Spleen (tissue), 7 donors: ENCODE measurements at regions not wholly inside any gene's neighbourhood (a gene's known extent, or its start where the extent isn't known, plus 50 kb on each side); places are given as distances from the start of the nearest gene placed in this dataset.

Experiments used
- CTCF ChIP-seq, 11 experiments: fragments of 200-600 bp in 7 of 11; fragments of 450-650 bp in 4 of 11; sonication (generic) in 4 of 11; IDR thresholded peaks in 8 of 11; conservative IDR thresholded peaks in 3 of 11; 1 replicate in 7 of 11; 2 replicates in 4 of 11; pipeline versions ENCODE4 v1.4.0 to v1.8.0; 2016 to 2021; ENCODE audit warnings: antibody characterized with exemption in 11 of 11, inconsistent platforms in 4 of 11, mild to moderate bottlenecking in 1 of 11
- POLR2A ChIP-seq, 3 donors: fragments of 450-650 bp; IDR thresholded peaks; one replicate each; pipeline ENCODE4 v1.5.1; 2017; ENCODE audit warnings: antibody characterized with exemption in 3 of 3, mild to moderate bottlenecking in 1 of 3
- POLR2AphosphoS5 ChIP-seq, 3 donors: sonication (generic); formaldehyde crosslinking; IDR thresholded peaks; one replicate each; pipeline ENCODE4 v1.5.1; 2017; ENCODE audit warnings: antibody characterized with exemption in 3 of 3
- donor health status: DM: no; HTN: no; CAD: no; lungs with moderate emphysema.
- donor health status: DM: no; HTN: no; CAD: no.
- donor health status: DM: no; HTN: no; CAD: no.

- no peak for TF ChIP-seq POLR2AphosphoS5 (IDR thresholded peaks at IDR 0.05)
- TF ChIP-seq CTCF (IDR thresholded peaks at IDR 0.05 in 8 of 11, conservative IDR thresholded peaks at IDR 0.05 in 3 of 11): no peak
- TF ChIP-seq POLR2A (IDR thresholded peaks at IDR 0.05): no peak
Observed at GRCh38 chr4:170202721-170203120, 113.0 kb upstream of the AADAT start.
